DOHH2 (cell line): ENCODE measurements at regions not wholly inside any gene's neighbourhood (a gene's known extent, or its start where the extent isn't known, plus 50 kb on each side); places are given as distances from the start of the nearest gene placed in this dataset.

ENCODE experiments used
- H3F3A ChIP-seq: fragments of 200-600 bp; sonication (generic), shearing (Covaris generic); 2 replicates; pipeline ENCODE4 v1.6.0; 2016; ENCODE audit warnings: antibody characterized with exemption, mild to moderate bottlenecking; ENCODE audit not compliant: control insufficient read depth, insufficient read depth
- H3K27ac ChIP-seq: fragments of 200-600 bp; sonication (generic); 2 replicates; pipeline ENCODE4 v1.5.1; 2014; ENCODE audit warnings: low read depth, mild to moderate bottlenecking, low read length, moderate library complexity
- H3K27me3 ChIP-seq: fragments of 200-600 bp; sonication (generic); 2 replicates; pipeline ENCODE4 v1.6.1; 2014; ENCODE audit warnings: mild to moderate bottlenecking, low read length, mixed read lengths; ENCODE audit not compliant: control insufficient read depth
- H3K36me3 ChIP-seq: fragments of 200-600 bp; sonication (generic); 2 replicates; pipeline ENCODE4 v1.6.1; 2014; ENCODE audit warnings: mild to moderate bottlenecking, low read length, moderate library complexity, mixed read lengths; ENCODE audit not compliant: control insufficient read depth
- H3K4me1 ChIP-seq: fragments of 200-600 bp; sonication (generic); 2 replicates; pipeline ENCODE4 v1.6.1; 2014; ENCODE audit warnings: mild to moderate bottlenecking, low read length, mixed read lengths; ENCODE audit not compliant: control insufficient read depth
- H3K4me2 ChIP-seq: fragments of 200-600 bp; sonication (generic); 2 replicates; pipeline ENCODE4 v1.6.0; 2014; ENCODE audit warnings: mild to moderate bottlenecking, low read length, moderate library complexity
- H3K4me3 ChIP-seq: fragments of 200-600 bp; sonication (generic); 2 replicates; pipeline ENCODE4 v1.5.1; 2014; ENCODE audit warnings: mild to moderate bottlenecking, low read length, mixed read lengths
- H3K79me2 ChIP-seq: fragments of 200-600 bp; sonication (generic); 2 replicates; pipeline ENCODE4 v1.6.1; 2014; ENCODE audit warnings: mild to moderate bottlenecking, low read length, mixed read lengths; ENCODE audit not compliant: control insufficient read depth
- H3K9me2 ChIP-seq: fragments of 200-600 bp; sonication (generic); replicated peaks from 2 replicates; pipeline ENCODE4 v1.6.1; 2014; ENCODE audit warnings: mild to moderate bottlenecking, low read length, mixed read lengths; ENCODE audit not compliant: control insufficient read depth
- H3K9me3 ChIP-seq: fragments of 200-600 bp; sonication (generic); 2 replicates; pipeline ENCODE4 v1.6.1; 2014; ENCODE audit warnings: antibody characterized with exemption, low read length, mixed read lengths; ENCODE audit not compliant: control insufficient read depth, insufficient read depth
- H4K20me1 ChIP-seq: fragments of 200-600 bp; sonication (generic); 2 replicates; pipeline ENCODE4 v1.6.0; 2014; ENCODE audit warnings: low read depth, mild to moderate bottlenecking, antibody characterized with exemption, low read length, moderate library complexity; ENCODE audit not compliant: control insufficient read depth, insufficient read depth
- CTCF ChIP-seq: fragments of 200-600 bp; sonication (generic); IDR thresholded peaks from one replicate; pipeline ENCODE4 v1.5.1; 2014; ENCODE audit warnings: antibody characterized with exemption, mild to moderate bottlenecking, low read depth, low read length; ENCODE audit not compliant: poor library complexity, severe bottlenecking
- EZH2phosphoT487 ChIP-seq: fragments of 200-600 bp; sonication (generic); IDR thresholded peaks from 2 replicates; pipeline ENCODE4 v1.6.1; 2017; ENCODE audit warnings: borderline replicate concordance, mild to moderate bottlenecking, antibody characterized with exemption, low read length, moderate library complexity, mixed read lengths

GRCh38 chr2:146913476-146913875 lies 931.4 kb upstream of the ACVR2A start:
- Histone ChIP-seq H3K4me2 (no peak overlapping the region), H3K4me3 (no peak overlapping the region), H3K27me3 (no peaks in the 10 kb centered on the region), H3K27ac (no peak overlapping the region), H3K9me3 (no peaks in the 10 kb centered on the region), H3K4me1 (no peaks in the 10 kb centered on the region), H3K36me3 (no peaks in the 10 kb centered on the region), H4K20me1 (no peaks in the 10 kb centered on the region), H3F3A (no peaks in the 10 kb centered on the region), H3K9me2 (no peaks in the 10 kb centered on the region), H3K79me2 (no peaks in the 10 kb centered on the region)
- TF ChIP-seq EZH2phosphoT487 (no peak), CTCF (no peak)

GRCh38 chr2:146912536-146912935 lies 932.3 kb upstream of the ACVR2A start:
- H3K36me3 ChIP-seq = no peaks in the 10 kb centered on the region
- no peak overlapping the region for H3K27ac ChIP-seq
- no peaks in the 10 kb centered on the region for H3K9me3 ChIP-seq
- no peaks in the 10 kb centered on the region for H3K27me3 ChIP-seq
- no peak overlapping the region for H3K4me2 ChIP-seq
- no peaks in the 10 kb centered on the region for H3F3A ChIP-seq
- H3K4me3 ChIP-seq = no peak overlapping the region
- no peaks in the 10 kb centered on the region for H3K79me2 ChIP-seq
- no peaks in the 10 kb centered on the region for H4K20me1 ChIP-seq
- no peaks in the 10 kb centered on the region for H3K4me1 ChIP-seq
- no peaks in the 10 kb centered on the region for H3K9me2 ChIP-seq
- TF ChIP-seq CTCF = no peak
- TF ChIP-seq EZH2phosphoT487 = no peak

GRCh38 chr2:146908776-146909175 lies 936.1 kb upstream of the ACVR2A start:
- no peaks in the 10 kb centered on the region for H3K79me2 ChIP-seq
- no peaks in the 10 kb centered on the region for H4K20me1 ChIP-seq
- H3K9me2 ChIP-seq = no peaks in the 10 kb centered on the region
- no peak for TF ChIP-seq EZH2phosphoT487
- TF ChIP-seq CTCF = no peak
- no peaks in the 10 kb centered on the region for H3F3A ChIP-seq
- H3K4me1 ChIP-seq = no peaks in the 10 kb centered on the region
- H3K27me3 ChIP-seq = no peaks in the 10 kb centered on the region
- no peaks in the 10 kb centered on the region for H3K9me3 ChIP-seq
- H3K4me2 ChIP-seq = no peak overlapping the region
- H3K4me3 ChIP-seq = no peak overlapping the region
- H3K27ac ChIP-seq = no peak overlapping the region
- no peaks in the 10 kb centered on the region for H3K36me3 ChIP-seq

- Histone ChIP-seq H3F3A (no peaks in the 10 kb centered on the region), H3K4me2 (no peak overlapping the region), H3K36me3 (no peaks in the 10 kb centered on the region), H3K9me2 (no peaks in the 10 kb centered on the region), H3K4me1 (no peaks in the 10 kb centered on the region), H3K9me3 (no peaks in the 10 kb centered on the region), H3K79me2 (no peaks in the 10 kb centered on the region), H3K27ac (no peak overlapping the region), H4K20me1 (no peaks in the 10 kb centered on the region), H3K4me3 (no peak overlapping the region), H3K27me3 (no peaks in the 10 kb centered on the region)
- TF ChIP-seq CTCF (no peak), EZH2phosphoT487 (no peak)
Measured at GRCh38 chr2:146898083-146898482, 946.7 kb upstream of the ACVR2A start.
